ENCODE measurements at regions not wholly inside any gene's neighbourhood (a gene's known extent, or its start where the extent isn't known, plus 50 kb on each side); places are given as distances from the start of the nearest gene placed in this dataset.

GRCh38 chr4:17336069-17336468 lies 175.8 kb downstream of the QDPR start:
- DNase-seq = no peak

DNA sequence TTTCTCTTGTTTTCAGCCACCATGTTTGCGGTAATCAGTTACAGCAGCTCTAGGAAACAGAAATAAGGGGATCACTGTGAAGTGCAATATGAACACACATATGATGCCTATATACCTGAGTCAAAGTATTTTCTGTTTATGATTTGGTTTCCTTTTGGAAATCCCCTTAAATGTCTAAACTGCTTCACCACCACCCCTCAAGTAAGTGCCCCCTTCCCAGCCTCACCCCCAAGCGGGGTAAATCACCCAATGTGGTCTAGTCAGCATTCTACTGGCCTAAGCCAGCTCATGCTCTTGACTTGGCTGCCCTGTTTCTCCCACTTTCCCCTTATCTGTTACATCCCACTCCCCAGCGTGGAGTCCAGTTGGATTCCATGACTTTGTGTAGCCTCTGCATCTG lies 176.5 kb downstream of the QDPR start:
- DNase-seq = no peak

DNA sequence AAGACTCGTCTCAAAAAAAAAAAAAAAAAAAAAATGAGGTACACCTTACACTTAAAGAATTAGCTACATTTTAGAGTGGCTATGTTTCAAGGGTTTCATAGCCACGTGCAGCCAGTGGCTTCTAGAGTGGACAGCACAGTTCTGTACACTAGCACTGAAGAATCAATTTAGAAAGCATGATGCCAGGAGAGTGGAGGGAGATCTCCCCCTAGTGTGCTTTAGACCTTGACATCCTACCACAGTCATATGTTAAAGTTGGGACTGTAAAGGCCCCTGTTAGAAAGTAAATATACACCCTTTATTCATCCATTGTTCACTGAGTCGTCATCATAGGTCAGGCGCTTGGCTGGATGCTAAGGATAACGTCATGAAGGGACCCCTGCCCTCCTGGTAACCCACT lies 179.4 kb downstream of the QDPR start:
- no peak for DNase-seq

GRCh38 chr4:17329046-17329445 lies 182.8 kb downstream of the QDPR start:
- no peak for DNase-seq

DNA sequence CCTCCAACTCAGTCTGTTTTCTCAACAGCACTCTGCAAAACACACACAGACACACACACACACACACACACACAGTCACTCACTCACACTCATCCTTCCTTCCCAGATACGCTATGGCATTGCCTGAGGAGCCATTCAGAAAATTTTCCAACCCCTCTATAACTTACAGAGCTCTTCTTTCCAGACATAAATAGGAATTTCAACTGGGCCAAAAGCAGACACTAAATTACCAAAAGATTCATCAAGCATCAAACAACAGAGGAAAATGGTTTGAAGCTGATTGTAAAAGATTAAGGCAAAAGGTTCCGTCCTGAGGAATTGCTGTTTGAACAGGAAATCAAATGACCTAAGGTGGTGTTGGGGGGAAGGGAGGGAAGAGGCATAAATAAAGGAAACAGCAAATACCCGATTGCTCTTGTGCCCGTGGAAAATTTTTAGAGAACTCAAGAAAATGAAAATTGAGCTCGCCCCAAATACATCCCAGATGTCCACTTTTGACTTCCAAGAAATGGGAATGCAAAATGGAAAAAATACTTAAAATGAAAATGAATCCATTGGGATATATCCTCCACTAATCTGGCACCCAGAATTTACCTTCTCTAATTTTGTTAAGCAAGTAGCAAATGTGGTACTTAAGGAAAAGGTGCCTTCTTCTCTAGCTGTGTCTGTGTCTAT lies 183.6 kb downstream of the QDPR start:
- no peak for DNase-seq

DNA sequence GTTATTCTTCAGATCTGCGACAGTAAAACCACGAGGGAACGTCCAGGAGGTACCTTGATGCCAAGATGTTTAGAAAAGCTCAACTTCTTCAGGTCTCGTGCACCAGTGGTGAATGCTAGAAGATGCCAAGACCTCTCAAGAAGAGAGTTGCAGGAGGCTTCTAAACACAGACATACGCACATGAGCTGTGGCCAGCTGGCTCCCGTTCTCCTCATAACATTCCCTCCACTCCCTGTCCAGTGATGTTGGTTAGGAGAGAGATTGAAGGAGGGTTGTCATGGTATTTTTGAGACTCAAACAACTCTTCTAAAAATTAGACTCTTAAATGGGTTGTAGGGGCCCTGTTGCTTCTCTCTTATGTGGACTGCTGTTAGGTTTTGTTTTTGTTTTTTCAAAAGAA lies 184.3 kb downstream of the QDPR start:
- no peak for DNase-seq

GRCh38 chr4:17326756-17327155 lies 185.1 kb downstream of the QDPR start:
- no peak for DNase-seq

- no peak for DNase-seq
Observed at GRCh38 chr4:17325098-17325497, 186.8 kb downstream of the QDPR start.

- peak; percentile 6 for DNase-seq
Observed at GRCh38 chr4:17324386-17324830, 187.5 kb downstream of the QDPR start.

GRCh38 chr4:17323554-17324385 lies 188.1 kb downstream of the QDPR start:
- DNase-seq = no peak

DNA sequence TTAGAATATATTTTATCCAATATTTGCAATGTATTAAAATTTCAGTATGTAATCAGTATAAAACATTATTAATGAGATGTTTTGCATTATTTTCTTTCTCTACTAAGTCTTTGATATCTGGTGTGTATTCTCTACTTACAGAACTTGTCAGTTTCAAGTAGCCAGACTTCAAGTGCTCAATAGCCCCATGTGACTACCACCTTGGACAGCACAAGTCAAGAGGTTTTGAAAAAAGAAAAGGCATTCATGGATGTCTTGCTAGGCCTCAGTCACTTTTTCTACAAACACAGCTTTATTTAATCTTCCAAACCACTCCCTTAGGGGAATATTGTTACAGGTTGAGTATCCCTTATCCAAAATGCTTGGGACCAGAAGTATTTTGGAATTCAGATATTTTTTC lies 189.4 kb downstream of the QDPR start:
- DNase-seq = no peak

GRCh38 chr4:17320046-17320445 lies 191.8 kb downstream of the QDPR start:
- no peak for DNase-seq

DNA sequence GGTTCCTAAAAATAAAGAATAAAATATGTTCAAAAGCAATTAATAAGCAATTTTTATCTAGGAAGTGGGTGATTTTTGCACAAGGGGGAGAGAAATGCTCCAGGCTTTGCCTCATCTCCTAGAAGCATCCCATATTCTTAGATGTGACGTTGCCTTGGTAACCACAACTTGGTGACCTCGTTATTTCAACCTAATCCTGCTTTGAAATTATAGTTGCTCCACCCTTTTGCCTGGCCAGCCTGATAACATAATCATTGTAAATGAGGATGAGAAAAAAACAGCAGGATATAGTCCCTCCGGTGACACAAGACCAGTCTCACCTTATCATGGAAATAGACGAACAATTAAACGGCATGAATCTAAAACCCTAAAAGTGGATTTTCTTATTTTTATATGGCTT lies 194.4 kb downstream of the QDPR start:
- no peak for DNase-seq

DNA sequence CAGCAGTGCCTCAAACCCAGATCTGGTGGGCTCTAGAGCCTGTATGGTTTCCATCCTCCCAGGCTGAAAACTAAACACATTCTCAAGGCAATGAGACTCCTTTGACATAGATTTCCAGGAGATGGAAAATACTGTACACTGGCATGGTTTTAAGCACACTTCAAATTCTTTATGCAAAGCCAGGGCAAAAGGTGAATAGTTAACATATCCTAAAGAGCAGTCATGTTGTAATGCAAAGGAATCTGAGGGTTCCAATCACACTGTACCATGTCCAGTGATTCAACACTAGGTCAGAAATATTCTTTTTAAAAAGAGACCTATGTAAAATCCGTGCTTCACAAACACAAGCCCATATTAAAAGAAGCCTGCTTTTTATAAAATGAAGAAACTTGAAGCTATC lies 195.3 kb downstream of the QDPR start:
- DNase-seq = no peak

GRCh38 chr4:17315459-17315858 lies 196.4 kb downstream of the QDPR start:
- no peak for DNase-seq

DNA sequence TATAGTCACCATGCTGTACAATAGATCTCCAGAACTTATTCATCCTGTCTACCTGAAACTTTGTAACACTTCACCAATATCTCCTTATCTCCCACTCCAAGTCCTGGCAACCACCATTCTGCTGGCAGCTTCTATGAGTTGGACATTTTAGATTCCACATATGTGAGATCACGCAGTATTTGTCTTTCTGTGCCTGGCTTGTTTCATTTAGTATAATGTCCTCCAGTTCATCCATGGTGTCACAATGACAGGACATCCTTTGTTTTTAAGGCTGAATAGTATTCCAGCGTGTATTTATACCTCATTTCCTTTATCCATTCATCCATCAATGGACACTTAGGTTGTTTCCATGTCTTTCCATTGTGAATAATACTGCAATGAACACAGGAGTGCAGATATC lies 198.7 kb downstream of the QDPR start:
- no peak for DNase-seq

GRCh38 chr4:17310269-17310652 lies 201.6 kb downstream of the QDPR start:
- no peak for DNase-seq

DNA sequence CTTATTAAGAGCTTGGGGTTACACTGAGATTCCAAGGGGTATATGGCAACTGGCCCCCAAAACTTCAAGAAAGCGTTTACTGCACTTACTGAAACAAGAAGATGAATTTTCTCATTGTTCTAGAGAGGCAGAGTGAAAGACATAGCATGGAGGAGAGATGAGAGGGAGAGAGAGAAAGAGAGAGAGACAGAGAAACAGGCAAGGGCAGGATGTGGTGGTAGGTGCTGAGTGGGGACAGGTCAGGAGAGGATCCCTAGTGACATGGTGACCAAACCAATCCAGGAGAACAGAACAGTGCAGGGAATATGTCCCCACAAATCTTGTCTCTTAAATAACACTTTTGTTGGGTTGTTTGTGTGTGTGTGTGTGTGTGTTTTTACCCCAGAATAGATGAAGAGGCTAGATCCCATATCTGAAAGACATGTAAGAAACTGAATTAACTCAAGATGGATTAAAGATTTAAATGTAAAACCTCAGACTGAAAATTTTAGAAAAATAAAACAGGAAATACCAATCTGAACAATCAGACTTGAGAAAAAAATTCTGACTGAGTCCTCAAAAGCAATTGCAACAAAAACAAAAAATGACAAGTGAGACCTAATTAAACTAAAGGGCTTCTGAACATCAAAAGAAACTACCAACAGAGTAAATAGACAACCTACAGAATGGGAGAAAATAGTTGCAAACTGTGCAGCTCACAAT lies 202.2 kb downstream of the QDPR start:
- no peak for DNase-seq

GRCh38 chr4:17301869-17302268 lies 210.0 kb downstream of the QDPR start:
- no peak for DNase-seq

- DNase-seq = no peak
Observed at GRCh38 chr4:17301266-17301665, 210.6 kb downstream of the QDPR start.

GRCh38 chr4:17296921-17297890 lies 214.7 kb downstream of the QDPR start:
- no peak for DNase-seq

- DNase-seq = no peak
Observed at GRCh38 chr4:17293901-17294300, 218.0 kb downstream of the QDPR start.

GRCh38 chr4:17288151-17288550 lies 223.7 kb downstream of the QDPR start:
- DNase-seq = no peak
